ENCODE measurements at regions not wholly inside any gene's neighbourhood (a gene's known extent, or its start where the extent isn't known, plus 50 kb on each side); places are given as distances from the start of the nearest gene placed in this dataset.

DNA sequence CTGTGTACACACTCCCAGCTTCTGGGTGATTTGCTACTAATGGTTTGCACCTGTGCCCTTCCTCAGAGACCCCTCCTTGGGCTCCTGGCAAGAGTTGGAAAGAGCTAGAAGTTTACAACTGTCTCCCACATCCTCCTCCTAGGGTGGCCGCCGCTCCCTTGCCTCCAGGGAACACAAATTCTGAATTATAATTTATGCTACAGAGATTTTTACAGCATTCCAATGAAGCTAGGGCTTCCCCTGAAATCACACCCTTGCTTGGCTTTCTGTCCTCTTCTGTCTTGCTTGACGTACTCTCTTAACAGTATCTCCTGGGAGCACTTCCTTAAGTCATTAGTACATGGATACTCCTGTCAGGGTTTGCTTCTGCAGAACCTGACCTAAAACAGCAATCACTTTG lies 180.2 kb downstream of the KCNA5 start:
- Mint-ChIP-seq H3K27me3 (ENCODE audit: insufficient read depth, low read depth) (peaks cover 18% of the 10 kb centered on the region), H3K36me3 (no peaks in the 10 kb centered on the region)
- no peak for DNase-seq (ENCODE audit: low spot score)

DNA sequence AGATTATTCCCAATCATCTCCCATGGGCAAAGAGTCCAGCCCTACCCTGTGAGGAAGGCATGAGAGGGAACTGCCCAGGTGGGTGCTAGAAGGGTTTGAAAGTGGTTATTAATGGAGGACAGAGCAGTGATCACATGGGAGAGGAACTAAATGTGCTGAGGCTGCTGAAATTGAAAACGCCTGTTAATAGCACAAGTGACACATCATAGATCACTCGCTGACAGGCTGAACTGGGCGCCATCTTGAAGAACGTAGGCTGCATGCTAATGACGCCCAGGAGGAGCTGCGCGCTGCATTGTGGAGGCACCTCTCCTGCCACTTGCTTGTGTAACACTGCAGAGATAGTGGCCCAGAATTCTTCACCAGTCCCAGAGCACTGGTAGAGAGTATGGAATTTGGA lies 182.9 kb downstream of the KCNA5 start:
- peaks cover 36% of the 10 kb centered on the region for H3K27me3 ChIP-seq
- peaks cover 18% of the 10 kb centered on the region for H3K4me1 ChIP-seq
- peaks cover 10% of the 10 kb centered on the region for H3F3A ChIP-seq (ENCODE audit: low read depth)
- H3K27me3 Mint-ChIP-seq (ENCODE audit: insufficient read depth, low read depth), result peaks cover 10% of the 10 kb centered on the region
- TF ChIP-seq, protein P1, sequence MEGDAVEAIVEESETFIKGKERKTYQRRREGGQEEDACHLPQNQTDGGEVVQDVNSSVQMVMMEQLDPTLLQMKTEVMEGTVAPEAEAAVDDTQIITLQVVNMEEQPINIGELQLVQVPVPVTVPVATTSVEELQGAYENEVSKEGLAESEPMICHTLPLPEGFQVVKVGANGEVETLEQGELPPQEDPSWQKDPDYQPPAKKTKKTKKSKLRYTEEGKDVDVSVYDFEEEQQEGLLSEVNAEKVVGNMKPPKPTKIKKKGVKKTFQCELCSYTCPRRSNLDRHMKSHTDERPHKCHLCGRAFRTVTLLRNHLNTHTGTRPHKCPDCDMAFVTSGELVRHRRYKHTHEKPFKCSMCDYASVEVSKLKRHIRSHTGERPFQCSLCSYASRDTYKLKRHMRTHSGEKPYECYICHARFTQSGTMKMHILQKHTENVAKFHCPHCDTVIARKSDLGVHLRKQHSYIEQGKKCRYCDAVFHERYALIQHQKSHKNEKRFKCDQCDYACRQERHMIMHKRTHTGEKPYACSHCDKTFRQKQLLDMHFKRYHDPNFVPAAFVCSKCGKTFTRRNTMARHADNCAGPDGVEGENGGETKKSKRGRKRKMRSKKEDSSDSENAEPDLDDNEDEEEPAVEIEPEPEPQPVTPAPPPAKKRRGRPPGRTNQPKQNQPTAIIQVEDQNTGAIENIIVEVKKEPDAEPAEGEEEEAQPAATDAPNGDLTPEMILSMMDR (IDR thresholded peaks at IDR 0.05), result no peak
- no peak for TF ChIP-seq EZH2phosphoT487 (IDR thresholded peaks at IDR 0.05)
- TF ChIP-seq EZH2 (IDR thresholded peaks at IDR 0.05), result no peak
- no peak overlapping the region for H3K9ac ChIP-seq
- peaks cover 12% of the 10 kb centered on the region for H3K4me1 Mint-ChIP-seq
- no peak overlapping the region for H3K27ac Mint-ChIP-seq
- peaks cover 8% of the 10 kb centered on the region for H3K9me3 ChIP-seq (ENCODE audit: low read depth)
- no peaks in the 10 kb centered on the region for H3K36me3 ChIP-seq
- no peak overlapping the region for H2AFZ ChIP-seq (replicated peaks)
- no peaks in the 10 kb centered on the region for H4K20me1 ChIP-seq (ENCODE audit: low read depth)
- no peak for DNase-seq (ENCODE audit: low spot score)
- no peak overlapping the region for H3K4me2 ChIP-seq
- no peak overlapping the region for H3K27ac ChIP-seq
- H3K9me3 Mint-ChIP-seq, result peaks cover 7% of the 10 kb centered on the region
- H3K79me2 ChIP-seq (ENCODE audit: low read depth), result no peaks in the 10 kb centered on the region
- H3K4me3 Mint-ChIP-seq, result no peak overlapping the region
- no peak overlapping the region for H3K4me3 ChIP-seq
- H3K36me3 Mint-ChIP-seq, result no peaks in the 10 kb centered on the region

More for the DNA sequence above, 180.2 kb downstream of the KCNA5 start:
- Histone ChIP-seq H3K4me3 (no peak overlapping the region), H3K4me2 (no peak overlapping the region), H3K27me3 (peaks cover 53% of the 10 kb centered on the region), H3F3A (ENCODE audit: low read depth) (peaks cover 24% of the 10 kb centered on the region), H3K27ac (no peak overlapping the region), H3K36me3 (no peaks in the 10 kb centered on the region), H2AFZ (replicated peaks) (no peak overlapping the region), H4K20me1 (ENCODE audit: low read depth) (no peaks in the 10 kb centered on the region), H3K9me3 (ENCODE audit: low read depth) (peaks cover 3% of the 10 kb centered on the region), H3K79me2 (ENCODE audit: low read depth) (no peaks in the 10 kb centered on the region), H3K4me1 (peaks cover 34% of the 10 kb centered on the region), H3K9ac (no peak overlapping the region)
- Mint-ChIP-seq H3K9me3 (peaks cover 4% of the 10 kb centered on the region), H3K27ac (no peak overlapping the region), H3K4me3 (no peak overlapping the region), H3K4me1 (peaks cover 24% of the 10 kb centered on the region)
- TF ChIP-seq EZH2 (IDR thresholded peaks at IDR 0.05), result no peak
- TF ChIP-seq EZH2phosphoT487 (IDR thresholded peaks at IDR 0.05), result no peak
- TF ChIP-seq, protein P1 (IDR thresholded peaks at IDR 0.05), result no peak

GRCh38 chr12:5227708-5228373 lies 184.2 kb downstream of the KCNA5 start:
- Histone ChIP-seq H3K4me3 (no peak overlapping the region), H3K9ac (no peak overlapping the region), H4K20me1 (ENCODE audit: low read depth) (no peaks in the 10 kb centered on the region), H3K4me1 (peaks cover 9% of the 10 kb centered on the region), H3F3A (ENCODE audit: low read depth) (no peaks in the 10 kb centered on the region), H2AFZ (replicated peaks) (no peak overlapping the region), H3K4me2 (no peak overlapping the region), H3K27me3 (peaks cover 36% of the 10 kb centered on the region), H3K79me2 (ENCODE audit: low read depth) (no peaks in the 10 kb centered on the region), H3K27ac (no peak overlapping the region), H3K36me3 (no peaks in the 10 kb centered on the region), H3K9me3 (ENCODE audit: low read depth) (peaks cover 8% of the 10 kb centered on the region)
- TF ChIP-seq EZH2 (IDR thresholded peaks at IDR 0.05) (no peak), EZH2phosphoT487 (IDR thresholded peaks at IDR 0.05) (no peak)
- TF ChIP-seq, protein P1 (IDR thresholded peaks at IDR 0.05), result no peak
- Mint-ChIP-seq H3K36me3 (no peaks in the 10 kb centered on the region), H3K4me3 (no peak overlapping the region), H3K4me1 (no peaks in the 10 kb centered on the region), H3K9me3 (peaks cover 7% of the 10 kb centered on the region), H3K27me3 (ENCODE audit: insufficient read depth, low read depth) (peaks cover 10% of the 10 kb centered on the region), H3K27ac (no peak overlapping the region)
- DNase-seq (ENCODE audit: low spot score), result no peak
